Hepatocyte (in vitro differentiated cells): ENCODE measurements at regions not wholly inside any gene's neighbourhood (a gene's known extent, or its start where the extent isn't known, plus 50 kb on each side); places are given as distances from the start of the nearest gene placed in this dataset.
A peak's percentile ranks its signal among the peaks of the same experiment; 100 is the strongest.
"Not testable (repeated sequence)": the region's sequence is repeated elsewhere in the genome, so short reads cannot be mapped to it uniquely, and the experiment has no call there.

ENCODE experiments used
- DNase-seq: peaks from one replicate; pipeline ENCODE4 v3.0.0-alpha.2; 2016; ENCODE audit warnings: low spot score
- H2AFZ ChIP-seq: fragments of 200-600 bp; sonication (generic); 2 replicates; pipeline ENCODE4 v1.6.0; 2016; ENCODE audit warnings: antibody characterized with exemption, mild to moderate bottlenecking
- H3K27ac ChIP-seq: fragments of 200-600 bp; sonication (generic); 2 replicates; pipeline ENCODE4 v1.5.1; 2016; ENCODE audit warnings: mild to moderate bottlenecking
- H3K27me3 ChIP-seq: fragments of 200-600 bp; sonication (generic); 2 replicates; pipeline ENCODE4 v1.6.1; 2016
- H3K36me3 ChIP-seq: fragments of 200-600 bp; sonication (generic); replicated peaks from 2 replicates; pipeline ENCODE4 v1.5.1; 2016; ENCODE audit warnings: low read depth; ENCODE audit not compliant: insufficient read depth
- H3K4me1 ChIP-seq: fragments of 200-600 bp; sonication (generic); 2 replicates; pipeline ENCODE4 v1.5.1; 2016; ENCODE audit warnings: mild to moderate bottlenecking, moderate library complexity; ENCODE audit not compliant: insufficient read depth
- H3K4me2 ChIP-seq: fragments of 200-600 bp; sonication (generic); 2 replicates; pipeline ENCODE4 v1.6.0; 2016
- H3K4me3 ChIP-seq: fragments of 200-600 bp; sonication (generic); 2 replicates; pipeline ENCODE4 v1.5.1; 2016; ENCODE audit warnings: mild to moderate bottlenecking
- H3K79me2 ChIP-seq: fragments of 200-600 bp; sonication (generic); 2 replicates; pipeline ENCODE4 v1.6.0; 2017; ENCODE audit warnings: mild to moderate bottlenecking
- H3K9me2 ChIP-seq: fragments of 200-600 bp; sonication (generic); replicated peaks from 2 replicates; pipeline ENCODE4 v1.6.0; 2017; ENCODE audit warnings: mild to moderate bottlenecking; ENCODE audit not compliant: insufficient read depth
- H3K9me3 ChIP-seq: fragments of 200-600 bp; sonication (generic); 2 replicates; pipeline ENCODE4 v1.5.1; 2016; ENCODE audit warnings: low read depth, mild to moderate bottlenecking
- H4K20me1 ChIP-seq: fragments of 200-600 bp; sonication (generic); 2 replicates; pipeline ENCODE4 v1.6.0; 2016; ENCODE audit warnings: mild to moderate bottlenecking; ENCODE audit not compliant: insufficient read depth, poor library complexity, severe bottlenecking
- EZH2 ChIP-seq: fragments of 200-600 bp; sonication (generic); IDR thresholded peaks from 2 replicates; pipeline ENCODE4 v1.6.1; 2016; ENCODE audit warnings: antibody characterized with exemption, mild to moderate bottlenecking, borderline replicate concordance
- EZH2phosphoT487 ChIP-seq: fragments of 200-600 bp; sonication (generic); IDR thresholded peaks from one replicate; pipeline ENCODE4 v1.6.1; 2018; ENCODE audit warnings: antibody characterized with exemption, mild to moderate bottlenecking, low read depth, moderate library complexity; ENCODE audit not compliant: unreplicated experiment, severe bottlenecking
- WGBS: methylation state at CpG from one replicate; pipeline ENCODE4 v1.1.6; 2016; ENCODE audit warnings: low lambda C conversion rate; ENCODE audit errors: missing lambda C conversion rate; 5-methylcytosine and 5-hydroxymethylcytosine counted together
- TF ChIP-seq, protein P1 (sequence below): fragments of 200-600 bp; sonication (generic); IDR thresholded peaks from 2 replicates; pipeline ENCODE4 v1.5.1; 2016; ENCODE audit warnings: antibody characterized with exemption, mild to moderate bottlenecking; ENCODE audit not compliant: poor library complexity

DNA sequence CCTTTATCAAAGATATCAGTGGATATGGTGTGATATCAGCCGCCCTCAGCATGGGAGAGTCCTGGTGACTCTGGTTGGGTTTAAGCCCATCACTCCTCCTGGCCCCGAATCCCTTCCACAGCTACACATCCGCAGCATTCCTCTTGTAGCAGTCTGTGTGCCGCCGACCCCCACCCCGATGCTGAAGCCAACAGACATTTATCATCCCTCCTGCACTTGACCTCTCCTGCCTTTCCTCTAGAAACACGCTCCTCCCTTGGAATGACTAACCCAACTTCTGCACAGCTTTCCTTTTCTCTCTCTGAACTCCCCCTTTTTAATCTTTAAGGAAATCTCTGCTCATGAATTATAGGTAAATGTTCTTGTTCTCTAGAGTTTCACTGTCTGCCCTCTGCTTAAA lies 250.9 kb upstream of the FOXN3 start:
- TF ChIP-seq EZH2 (no peak), EZH2phosphoT487 (no peak)
- TF ChIP-seq, protein P1, sequence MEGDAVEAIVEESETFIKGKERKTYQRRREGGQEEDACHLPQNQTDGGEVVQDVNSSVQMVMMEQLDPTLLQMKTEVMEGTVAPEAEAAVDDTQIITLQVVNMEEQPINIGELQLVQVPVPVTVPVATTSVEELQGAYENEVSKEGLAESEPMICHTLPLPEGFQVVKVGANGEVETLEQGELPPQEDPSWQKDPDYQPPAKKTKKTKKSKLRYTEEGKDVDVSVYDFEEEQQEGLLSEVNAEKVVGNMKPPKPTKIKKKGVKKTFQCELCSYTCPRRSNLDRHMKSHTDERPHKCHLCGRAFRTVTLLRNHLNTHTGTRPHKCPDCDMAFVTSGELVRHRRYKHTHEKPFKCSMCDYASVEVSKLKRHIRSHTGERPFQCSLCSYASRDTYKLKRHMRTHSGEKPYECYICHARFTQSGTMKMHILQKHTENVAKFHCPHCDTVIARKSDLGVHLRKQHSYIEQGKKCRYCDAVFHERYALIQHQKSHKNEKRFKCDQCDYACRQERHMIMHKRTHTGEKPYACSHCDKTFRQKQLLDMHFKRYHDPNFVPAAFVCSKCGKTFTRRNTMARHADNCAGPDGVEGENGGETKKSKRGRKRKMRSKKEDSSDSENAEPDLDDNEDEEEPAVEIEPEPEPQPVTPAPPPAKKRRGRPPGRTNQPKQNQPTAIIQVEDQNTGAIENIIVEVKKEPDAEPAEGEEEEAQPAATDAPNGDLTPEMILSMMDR, result no peak
- 65% methylated on average over 7 of the region's 7 CpGs for WGBS
- Histone ChIP-seq H3K4me2 (no peak overlapping the region), H2AFZ (no peak overlapping the region), H3K9me2 (no peaks in the 10 kb centered on the region), H3K79me2 (no peaks in the 10 kb centered on the region), H3K27ac (no peak overlapping the region), H3K4me1 (peaks cover 7% of the 10 kb centered on the region), H3K4me3 (no peak overlapping the region), H3K9me3 (no peaks in the 10 kb centered on the region), H4K20me1 (no peaks in the 10 kb centered on the region), H3K36me3 (no peaks in the 10 kb centered on the region), H3K27me3 (no peaks in the 10 kb centered on the region)
- no peak for DNase-seq

DNA sequence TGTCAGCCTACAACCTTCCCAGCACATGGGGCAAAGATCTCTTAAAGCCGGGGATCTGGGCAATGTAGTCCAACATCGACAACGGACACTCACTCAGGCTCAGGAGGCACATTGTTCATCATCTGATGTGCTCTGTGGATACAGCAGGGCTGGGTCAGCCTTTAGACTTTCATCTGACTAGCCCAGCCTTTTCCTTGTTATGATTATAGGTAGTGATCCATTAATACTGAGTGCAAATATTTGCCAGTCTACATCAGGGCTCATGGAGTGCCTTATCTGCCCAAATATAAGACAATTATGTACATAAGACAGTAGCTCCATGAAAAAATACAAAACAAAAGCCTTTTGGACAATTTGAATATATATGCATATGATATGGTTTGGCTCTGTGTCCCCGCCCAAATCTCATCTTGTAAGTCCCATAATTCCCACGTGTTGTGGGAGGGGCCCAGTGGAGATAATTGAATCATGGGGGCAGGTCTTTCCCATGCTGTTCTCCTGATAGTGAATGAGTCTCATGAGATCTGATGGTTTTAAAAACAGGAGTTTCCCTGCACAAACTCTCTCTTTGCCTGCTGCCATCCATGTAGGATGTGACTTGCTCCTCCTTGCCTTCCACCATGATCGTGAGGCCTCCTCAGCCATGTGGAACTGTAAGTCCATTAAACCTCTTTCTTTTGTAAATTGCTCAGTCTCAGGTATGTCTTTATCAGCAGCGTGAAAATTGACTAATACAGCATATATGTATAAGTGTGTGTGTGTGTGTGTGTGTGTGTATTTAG lies 248.5 kb upstream of the FOXN3 start:
- H3K4me2 ChIP-seq, H3K79me2 ChIP-seq, H3K4me3 ChIP-seq, H4K20me1 ChIP-seq, H3K27ac ChIP-seq, H3K4me1 ChIP-seq, H3K9me3 ChIP-seq, H3K9me2 ChIP-seq, H2AFZ ChIP-seq, H3K27me3 ChIP-seq, H3K36me3 ChIP-seq: not testable (repeated sequence)
- DNase-seq, result peak; percentile 23
- WGBS, result 75% methylated on average over 7 of the region's 7 CpGs

- no peaks in the 10 kb centered on the region for H3K36me3 ChIP-seq
- 83% methylated on average over 4 of the region's 4 CpGs for WGBS
- H3K9me2 ChIP-seq, result no peaks in the 10 kb centered on the region
- TF ChIP-seq EZH2 (no peak), EZH2phosphoT487 (no peak)
- TF ChIP-seq, protein P1, result no peak
- DNase-seq, result no peak
- no peak overlapping the region for H3K4me2 ChIP-seq
- H3K27ac ChIP-seq, result no peak overlapping the region
- H3K27me3 ChIP-seq, result no peaks in the 10 kb centered on the region
- no peaks in the 10 kb centered on the region for H3K79me2 ChIP-seq
- H2AFZ ChIP-seq, result no peak overlapping the region
- H4K20me1 ChIP-seq, result no peaks in the 10 kb centered on the region
- H3K4me1 ChIP-seq, result no peaks in the 10 kb centered on the region
- no peaks in the 10 kb centered on the region for H3K9me3 ChIP-seq
- H3K4me3 ChIP-seq, result no peak overlapping the region
Observed at GRCh38 chr14:89661392-89661791, 244.4 kb upstream of the FOXN3 start.

GRCh38 chr14:89660625-89661233 lies 243.7 kb upstream of the FOXN3 start:
- H4K20me1 ChIP-seq, DNase-seq, H2AFZ ChIP-seq, H3K36me3 ChIP-seq, H3K79me2 ChIP-seq, H3K4me3 ChIP-seq, H3K4me1 ChIP-seq, H3K9me3 ChIP-seq, H3K27me3 ChIP-seq, H3K9me2 ChIP-seq: not testable (repeated sequence)
- Histone ChIP-seq H3K4me2 (peak overlapping the region; percentile 1), H3K27ac (peak overlapping the region; percentile 43)
- 85% methylated on average over 6 of the region's 6 CpGs for WGBS
